DMS 273 (cell line): ENCODE measurements at regions not wholly inside any gene's neighbourhood (a gene's known extent, or its start where the extent isn't known, plus 50 kb on each side); places are given as distances from the start of the nearest gene placed in this dataset.

Experiments
- DNase-seq: peaks from one replicate; lab custom pipeline; 2025; ENCODE audit not compliant: unreplicated experiment; lab: John Stamatoyannopoulos, UW

DNA sequence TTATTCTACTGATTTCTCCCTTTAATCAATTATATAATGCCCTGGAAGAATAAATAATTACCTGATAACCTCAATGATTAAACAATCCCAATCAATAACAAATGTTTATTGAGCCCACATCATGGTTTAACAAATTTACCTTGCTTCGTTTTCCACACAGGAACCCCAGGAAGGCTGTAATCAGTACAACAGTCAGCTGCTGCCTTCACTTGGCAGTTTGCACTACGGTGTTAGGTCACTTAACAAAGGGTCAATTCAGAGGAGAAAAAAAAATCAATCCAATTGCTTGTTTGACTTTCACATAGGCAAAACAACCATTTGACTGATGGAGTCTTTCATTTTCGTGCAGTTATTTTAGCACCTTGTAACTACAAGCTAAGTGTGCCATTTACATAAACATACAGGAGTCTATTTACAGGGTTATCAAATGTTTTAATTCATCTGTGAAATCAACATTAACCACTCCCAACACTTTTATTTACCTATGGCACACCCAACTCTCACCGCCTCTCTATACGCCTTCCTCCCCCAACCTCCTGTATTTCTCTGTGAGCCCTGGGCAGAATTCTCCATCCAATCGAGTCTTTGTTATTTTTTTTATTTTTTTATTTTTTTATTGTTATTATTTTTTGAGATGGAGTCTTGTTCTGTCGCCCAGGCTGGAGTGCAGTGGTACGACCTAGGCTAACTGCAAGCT is 140.4 kb upstream of the TAB2 start:
- DNase-seq: no peak

DNA sequence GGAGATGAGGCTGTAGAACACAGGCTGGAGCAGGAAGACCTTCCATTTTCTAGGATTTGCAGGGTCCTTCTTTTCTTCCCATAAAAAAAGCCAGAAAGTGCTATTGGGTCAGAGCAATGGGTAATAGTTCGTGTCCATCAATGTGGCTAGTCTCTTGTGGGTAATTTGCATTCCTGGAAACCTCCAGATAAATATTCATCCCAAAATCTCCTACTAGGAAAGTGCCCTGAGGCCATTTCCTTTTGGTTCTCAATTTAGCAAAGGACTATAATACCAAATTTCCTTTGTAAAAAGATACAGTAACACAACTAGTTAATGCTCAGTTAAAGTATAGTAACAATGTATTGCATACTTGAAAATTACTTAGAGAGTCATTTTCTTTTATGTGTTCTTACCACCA is 138.1 kb upstream of the TAB2 start:
- DNase-seq: no peak

DNA sequence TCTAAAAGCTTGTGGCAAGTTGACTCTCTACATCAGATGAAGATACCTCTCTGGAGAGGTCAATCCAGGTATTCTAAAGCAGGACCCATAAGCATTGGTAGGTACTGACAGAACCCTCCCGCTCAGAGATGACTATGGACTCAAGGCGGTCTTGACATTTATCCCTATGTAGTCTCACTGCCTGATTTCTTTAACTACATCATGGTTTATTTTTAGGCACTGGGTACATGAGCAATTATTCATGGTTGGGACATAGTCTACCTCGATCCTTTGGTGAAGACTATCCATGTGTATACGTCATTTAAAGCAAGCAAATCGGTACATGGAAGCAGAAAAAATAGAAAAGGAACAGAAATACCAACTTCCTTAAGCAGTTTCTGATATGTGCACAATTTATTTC is 136.2 kb upstream of the TAB2 start:
- DNase-seq: no peak

DNA sequence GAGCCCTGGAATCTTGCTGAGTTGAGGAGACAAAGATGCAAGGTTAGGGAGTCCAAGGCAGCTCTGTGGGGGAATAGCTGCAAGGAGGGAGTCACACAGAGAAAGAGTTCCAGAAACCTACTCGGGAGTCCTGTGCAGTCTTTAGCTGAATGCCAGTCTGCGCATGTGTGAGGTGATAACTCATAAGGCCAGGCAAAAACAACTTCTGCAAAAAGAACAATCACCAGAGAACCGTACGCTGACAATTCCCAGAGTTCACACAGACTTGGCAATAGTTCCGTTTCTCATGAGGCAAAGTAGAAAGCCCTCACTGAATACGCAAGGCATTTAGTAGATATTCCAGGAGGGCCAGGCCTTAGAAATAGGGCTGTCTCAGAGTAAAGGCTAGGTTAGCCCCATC is 135.2 kb upstream of the TAB2 start:
- DNase-seq: no peak

DNA sequence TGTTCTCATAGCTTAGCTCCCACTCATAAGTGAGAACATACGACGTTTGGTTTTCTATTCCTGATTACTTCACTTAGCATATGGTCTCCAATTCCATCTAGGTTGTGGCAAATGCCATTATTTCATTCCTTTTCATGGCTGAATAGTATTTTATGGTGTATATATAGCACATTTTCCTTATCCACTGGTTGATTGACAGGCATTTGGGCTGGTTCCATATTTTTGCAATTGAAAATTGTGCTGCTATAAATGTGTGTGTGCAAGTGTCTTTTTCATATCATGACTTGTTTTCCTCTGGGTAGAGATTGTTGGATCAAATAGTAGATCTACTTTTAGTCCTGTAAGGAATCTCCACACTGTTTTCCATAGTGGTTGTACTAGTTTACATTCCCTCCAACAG is 133.0 kb upstream of the TAB2 start:
- DNase-seq: no peak

DNA sequence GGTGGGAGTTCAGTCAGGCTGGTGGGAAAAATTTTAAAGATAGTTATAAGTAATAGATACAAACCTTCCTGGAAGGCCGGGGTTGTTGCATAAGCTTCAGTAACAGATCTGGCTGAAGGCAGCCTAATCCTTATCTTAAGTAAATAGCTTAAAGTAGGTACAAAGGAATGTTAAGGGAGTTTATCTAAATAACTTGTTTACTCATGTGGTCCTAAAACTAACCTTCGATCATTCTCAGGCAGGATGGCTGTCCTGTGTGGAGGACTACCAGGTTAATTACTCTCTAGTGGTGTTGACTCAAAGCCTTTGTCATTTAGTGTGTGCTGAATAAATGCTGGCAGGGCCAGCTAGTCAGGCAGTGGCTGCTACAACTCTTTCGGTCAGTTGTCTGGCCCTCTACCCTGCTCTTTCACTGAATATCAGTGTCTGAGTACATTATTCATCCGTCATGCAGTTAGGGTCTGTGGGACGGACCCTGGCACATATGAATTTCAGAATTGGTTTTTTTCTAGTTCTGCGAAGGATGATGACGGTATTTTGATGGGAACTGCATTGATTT is 131.6 kb upstream of the TAB2 start:
- no peak for DNase-seq

DNA sequence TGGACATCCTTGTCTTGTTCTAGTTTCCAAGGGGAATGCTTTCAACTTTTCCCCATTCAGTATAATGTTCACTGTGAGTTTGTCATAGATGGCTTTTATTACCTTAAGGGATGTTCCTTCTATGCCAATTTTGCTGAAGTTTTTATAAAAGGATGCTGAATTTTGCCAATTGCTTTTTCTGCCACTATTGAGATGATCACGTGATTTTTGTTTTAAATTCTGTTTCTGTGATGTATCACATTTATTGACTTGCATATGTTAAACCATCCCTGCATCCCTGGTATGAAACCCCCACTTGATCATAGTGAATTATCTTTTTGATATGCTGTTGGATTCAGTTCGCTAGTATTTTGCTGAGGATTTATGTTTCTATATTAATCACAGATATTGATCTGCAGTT is 130.6 kb upstream of the TAB2 start:
- no peak for DNase-seq

DNA sequence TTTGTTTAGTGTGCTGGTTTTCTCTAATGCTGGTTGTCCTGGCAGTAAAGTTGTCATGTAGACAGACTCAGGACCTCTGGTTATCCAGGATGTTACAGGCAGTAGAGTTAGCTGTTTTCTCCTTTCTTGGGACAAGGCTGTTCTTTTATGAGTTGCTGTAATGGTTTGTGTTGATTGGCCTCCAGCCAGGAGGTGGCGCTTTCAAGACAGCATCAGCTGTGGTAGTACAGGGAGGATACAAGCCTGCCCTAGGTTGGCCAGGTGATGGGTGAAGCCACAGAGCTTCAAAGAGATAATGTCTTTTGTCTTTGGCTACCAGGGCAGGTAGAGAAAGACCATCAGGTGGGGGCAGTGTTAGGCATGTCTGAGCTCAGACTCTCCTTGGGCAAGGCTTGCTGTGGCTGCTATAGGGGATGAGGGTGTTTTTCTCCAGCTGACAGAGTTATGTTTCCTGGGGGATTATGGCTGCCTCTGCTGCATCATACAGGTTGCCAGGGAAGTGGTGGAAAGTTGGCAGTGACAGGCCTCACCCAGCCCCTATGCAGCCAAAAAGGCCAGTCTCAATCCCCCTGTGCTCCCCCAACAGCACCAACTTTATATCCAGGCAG is 127.2 kb upstream of the TAB2 start:
- DNase-seq: peak; percentile 26

DNA sequence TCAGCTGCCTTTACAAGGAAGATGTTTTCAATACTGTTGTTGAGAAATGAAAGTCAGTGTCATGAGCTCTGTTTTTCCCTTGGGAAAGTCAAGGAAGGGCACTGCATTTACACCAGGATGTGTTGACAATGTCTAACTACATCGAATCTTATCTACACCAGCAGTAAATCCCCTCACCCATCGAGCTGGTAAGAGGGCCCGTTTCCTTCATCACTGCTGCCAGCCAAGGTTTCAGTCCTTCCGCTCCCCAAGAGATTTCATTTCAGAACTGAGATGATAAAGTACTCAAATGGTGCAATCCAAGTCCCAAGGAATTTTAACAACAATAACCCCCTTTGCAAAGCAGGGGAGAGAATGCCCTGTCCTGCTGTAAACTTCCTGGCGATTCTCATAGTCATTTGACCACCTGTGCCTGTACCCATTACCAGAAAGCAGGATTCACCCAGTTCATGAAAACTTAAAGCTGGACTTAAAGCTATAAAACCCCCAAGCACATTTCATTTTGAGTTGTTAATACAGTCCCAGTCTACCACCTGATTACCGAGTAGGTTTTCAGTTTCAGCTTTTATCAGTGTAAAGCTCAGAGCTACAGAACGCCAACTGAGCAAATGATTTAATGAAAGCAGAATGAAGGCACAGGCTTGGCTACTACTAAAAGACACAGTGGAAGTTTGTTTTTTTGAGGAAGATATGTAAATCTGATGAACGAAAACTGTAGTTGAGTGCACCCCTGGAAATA is 122.5 kb upstream of the TAB2 start:
- DNase-seq: no peak

DNA sequence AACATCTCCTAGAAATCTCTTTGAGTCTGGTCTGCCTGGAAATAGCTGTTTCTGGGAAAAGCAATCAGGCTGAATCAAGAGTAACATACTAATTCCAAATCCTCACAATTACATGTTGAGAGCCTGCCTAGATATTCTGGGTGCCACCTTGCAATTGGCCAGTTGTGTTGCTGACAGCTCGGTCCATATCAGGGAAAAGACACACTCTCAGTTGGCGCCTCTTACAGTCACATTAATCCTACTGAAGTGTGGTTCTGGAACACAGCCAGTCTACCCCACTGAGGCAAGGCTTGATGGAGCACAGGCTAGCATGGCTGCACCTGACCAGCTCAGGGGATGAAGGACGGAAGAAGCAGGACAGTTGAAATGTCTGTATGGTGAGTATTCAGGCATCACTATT is 121.4 kb upstream of the TAB2 start:
- no peak for DNase-seq

DNA sequence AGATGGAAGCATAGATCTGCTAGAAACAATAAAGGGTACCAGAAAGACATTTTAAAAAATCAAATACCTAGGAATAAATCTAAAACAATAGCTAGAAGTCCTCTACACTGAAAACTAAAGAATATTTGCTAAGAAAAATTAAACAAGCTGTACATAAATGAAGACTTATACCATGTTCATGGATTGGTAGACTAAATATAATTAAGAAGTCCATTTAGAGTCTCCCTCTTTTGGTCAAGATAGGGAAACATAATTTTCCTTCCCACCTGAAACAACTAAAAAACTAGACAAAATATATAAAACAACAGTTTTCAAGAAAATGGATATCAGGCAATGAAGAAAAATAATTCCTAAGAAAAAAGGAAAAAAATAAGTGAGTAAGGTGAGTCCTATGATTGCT is 120.0 kb upstream of the TAB2 start:
- DNase-seq: no peak

DNA sequence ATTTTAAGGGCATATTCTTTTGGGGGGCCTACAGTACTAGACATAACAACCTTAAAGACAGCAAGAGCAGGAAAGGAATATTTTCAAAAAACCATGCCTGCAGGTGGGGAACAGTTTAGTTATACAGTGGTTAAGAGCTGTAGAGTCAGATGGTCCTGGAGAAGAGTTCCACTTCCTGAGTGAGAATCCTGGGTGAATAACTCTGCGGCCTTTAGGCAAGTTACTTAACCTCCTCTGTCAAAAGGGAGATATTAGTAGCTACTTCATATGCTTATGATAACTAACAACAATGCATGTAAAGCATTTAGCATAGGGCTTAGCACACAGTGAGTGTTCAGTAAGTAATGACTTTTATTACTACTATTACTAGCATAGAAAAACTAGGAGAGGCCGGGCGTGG is 119.2 kb upstream of the TAB2 start:
- no peak for DNase-seq

DNA sequence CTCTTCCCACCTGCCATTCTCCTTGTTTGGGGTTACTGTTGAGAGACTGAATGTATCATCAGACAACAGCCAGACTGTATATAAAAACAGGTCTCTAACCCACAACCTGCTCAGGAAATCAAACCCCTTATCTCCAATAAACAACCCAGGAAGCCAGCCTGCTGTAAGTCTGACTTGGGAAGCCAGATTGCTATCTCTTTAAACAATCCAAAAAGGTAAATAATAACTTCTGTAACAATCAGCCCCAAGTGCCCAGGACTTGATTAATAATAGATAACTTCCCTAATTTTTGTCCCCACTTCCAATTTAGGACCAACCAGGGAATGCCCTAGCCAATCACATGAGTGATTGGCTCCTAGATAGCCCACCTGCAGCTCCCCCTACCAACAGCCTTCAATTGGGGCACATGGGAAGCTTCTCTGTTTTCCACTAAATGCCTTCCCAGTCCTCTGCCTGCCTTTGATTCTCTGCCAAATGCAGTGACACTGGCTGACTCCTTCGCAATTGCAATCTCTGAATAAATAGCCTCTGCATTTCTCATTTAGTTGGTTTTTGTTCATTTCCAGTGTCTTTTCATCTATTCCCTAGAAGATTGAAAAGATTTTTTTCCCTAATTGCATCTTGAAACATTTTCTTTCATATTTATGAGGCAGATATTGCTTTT is 117.1 kb upstream of the TAB2 start:
- peak; percentile 15 for DNase-seq

DNA sequence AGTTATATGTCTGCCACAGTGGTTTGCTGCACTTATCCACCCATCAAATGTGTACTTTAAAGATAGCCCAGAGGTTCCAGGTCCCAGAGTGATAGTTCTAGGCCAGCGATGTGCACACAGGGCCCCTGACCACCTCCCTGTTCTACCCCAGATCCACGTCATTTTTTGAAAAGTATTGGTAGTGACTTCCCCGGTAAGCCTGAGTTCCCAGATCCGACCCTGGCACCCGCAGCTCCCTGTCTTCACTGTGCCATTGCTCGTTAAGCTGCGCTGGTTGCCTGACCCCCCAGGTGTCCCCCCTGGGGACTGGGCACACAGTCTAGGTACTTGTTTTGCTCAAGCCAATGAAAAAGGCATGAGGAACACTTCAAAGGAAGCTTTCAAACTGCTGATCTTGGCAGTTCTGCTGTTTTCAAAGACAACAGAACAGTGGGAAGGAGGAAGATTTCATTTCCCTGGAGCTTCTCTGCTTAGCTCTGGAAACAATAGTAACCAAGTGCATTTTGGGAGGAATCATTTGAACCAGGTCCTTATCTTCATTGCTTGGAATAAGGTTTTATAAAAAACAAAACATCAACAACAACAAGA is 116.3 kb upstream of the TAB2 start:
- DNase-seq: no peak

DNA sequence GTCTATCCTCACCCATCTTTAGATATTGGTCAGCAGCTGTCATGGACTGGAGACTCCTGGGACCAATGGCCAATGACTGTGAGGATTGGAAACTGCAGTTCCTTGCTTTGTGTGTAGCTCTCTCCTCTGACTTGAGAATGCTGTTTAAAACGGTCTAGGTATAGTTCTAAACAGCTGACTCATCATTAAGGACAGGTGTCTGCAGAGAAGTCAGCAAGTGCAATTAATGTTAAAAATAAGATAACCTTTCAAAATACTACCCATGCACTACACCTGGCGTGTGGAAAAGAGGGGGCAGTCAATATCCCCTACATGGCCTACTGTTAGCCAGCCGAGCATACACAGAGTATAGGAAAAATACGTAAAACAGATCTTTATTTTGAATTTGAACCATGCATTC is 115.4 kb upstream of the TAB2 start:
- DNase-seq: no peak

DNA sequence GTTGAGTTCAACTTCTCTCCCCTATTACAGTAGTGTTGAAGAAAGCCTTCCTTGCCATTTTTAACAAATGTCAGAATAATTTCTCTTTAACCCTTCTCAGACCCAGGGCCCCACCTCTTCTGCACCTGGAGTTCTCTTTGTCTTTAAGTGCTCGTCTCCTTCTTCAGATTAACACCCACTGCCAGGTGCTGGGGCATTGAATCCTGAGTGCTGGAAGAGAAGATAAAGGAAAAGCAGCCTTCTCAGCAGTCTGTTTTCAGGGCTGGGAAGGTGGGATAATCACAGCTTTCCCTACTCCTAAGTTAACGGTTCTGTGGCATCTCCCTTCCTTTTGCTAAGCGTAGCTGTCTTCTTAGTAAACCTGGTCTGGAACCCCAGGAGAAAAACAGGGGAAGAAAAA is 114.6 kb upstream of the TAB2 start:
- DNase-seq: no peak

DNA sequence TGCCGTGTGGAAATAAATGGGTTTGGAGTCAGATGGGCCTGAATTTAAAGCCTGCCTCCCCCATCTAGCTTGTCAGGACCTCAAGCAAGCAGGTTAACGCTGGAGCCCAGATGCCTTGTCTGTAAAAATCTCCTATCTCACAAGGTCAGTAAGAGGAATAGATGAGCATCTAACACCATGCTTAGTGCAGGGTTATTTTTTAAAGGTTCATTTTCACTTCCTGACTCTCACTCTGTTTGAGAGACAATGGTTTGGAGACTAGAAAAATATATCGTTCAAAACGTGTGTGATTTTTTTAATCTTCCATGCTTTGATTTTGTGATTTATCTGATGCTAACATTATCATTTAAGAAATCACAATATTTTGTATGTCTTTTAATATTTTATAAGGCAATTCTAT is 114.0 kb upstream of the TAB2 start:
- no peak for DNase-seq

DNA sequence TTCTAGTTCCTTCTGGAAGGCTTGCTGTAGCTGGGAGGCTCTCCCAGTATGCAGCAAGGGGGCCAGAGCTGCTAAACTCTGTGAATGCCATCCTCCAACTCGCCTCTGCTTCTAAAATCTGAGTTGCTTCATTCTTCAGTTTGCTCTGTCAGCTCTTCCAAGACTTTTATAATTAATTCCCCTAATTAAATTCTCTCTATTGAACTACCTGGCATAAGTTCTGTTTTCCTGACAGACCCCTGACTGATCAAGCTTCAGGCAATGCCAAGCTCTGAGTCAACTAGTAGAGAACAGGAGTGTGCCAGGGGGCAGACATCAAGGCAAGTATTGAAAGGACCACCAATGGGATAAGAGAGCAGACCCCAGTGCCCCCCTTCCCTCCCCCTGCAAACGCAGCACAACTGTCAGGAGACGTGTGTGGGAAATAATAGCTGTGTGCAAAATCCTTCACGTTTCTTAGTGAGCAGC is 109.3 kb upstream of the TAB2 start:
- no peak for DNase-seq

DNA sequence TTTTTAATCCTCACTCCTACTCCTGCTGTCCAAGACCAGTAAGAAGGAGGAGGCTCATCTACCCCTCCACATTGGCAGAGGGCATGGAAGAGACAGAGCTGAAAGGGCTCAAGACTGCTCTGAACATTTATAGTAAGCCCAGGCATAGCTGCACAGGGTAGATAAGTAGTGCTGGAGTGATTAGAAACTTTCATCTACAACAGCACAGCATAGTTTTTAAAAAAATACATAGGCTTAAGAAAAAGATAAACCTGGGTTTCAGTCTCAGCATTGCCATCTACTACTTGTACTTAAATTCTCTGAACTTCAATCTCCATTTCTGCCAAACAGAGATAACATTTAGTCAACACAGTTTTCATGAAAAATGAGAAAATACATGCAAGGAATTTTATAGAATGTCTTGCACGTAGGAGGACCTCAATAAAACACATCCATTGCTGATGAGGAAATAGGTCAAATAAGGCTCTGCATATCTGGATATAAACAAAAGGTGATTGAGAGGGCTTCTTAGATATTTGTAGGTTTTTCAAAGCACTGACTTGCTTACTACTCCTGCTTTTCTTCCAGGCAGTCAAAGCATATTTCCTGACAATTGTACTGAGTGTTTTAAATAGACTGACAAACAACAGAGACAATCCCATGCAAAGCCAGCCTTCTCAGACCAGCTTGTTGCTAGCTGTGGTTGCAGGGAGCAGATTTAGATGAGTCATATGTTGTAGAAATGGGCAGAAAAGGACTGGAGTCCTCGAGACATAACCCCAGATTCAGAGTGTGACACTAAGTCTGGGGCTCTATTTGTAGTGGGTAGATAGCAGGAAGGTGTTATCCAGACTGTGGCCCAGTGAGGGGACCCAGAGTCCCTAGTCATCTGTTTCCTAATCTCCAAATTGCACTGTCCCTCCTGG is 107.4 kb upstream of the TAB2 start:
- DNase-seq: no peak

DNA sequence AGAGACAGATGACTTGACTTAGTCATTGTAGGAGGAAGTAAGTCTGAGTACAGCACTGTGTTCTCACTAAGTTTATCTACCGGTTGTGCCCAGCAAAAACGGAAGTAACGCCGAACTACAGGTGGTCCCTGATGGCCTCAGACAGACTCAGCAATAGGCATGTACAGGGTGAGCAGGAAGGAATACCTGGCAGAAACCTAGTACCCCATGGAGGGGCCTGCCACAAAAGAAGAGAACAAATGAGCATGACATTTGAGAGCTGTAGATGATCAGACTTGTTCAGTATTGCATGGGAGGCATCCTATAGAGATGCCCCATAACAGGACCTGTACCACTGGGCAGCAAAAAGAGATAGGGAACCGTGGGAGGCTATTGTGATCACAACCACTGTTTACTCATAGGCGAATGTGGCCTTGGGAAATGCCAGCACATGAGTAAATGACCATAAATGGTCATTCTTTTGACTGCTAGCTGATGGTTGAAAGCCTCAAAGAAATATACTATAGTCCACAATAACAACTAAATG is 106.4 kb upstream of the TAB2 start:
- no peak for DNase-seq
